Sigmoid colon (tissue), 6 donors: ENCODE measurements at regions not wholly inside any gene's neighbourhood (a gene's known extent, or its start where the extent isn't known, plus 50 kb on each side); places are given as distances from the start of the nearest gene placed in this dataset.

Experiments used
- DNase-seq: peaks from one replicate; pipeline ENCODE4 v3.0.0-alpha.2; 2019
- H3K27ac ChIP-seq, 4 donors: fragments of 200-600 bp; sonication (generic); one replicate each; pipeline ENCODE4 v1.5.1; 2016 to 2019; ENCODE audit warnings: mild to moderate bottlenecking in 1 of 4
- H3K27me3 ChIP-seq, 3 donors: fragments of 200-600 bp; sonication (generic); one replicate each; pipeline ENCODE4 v1.5.1; 2019; ENCODE audit warnings: mild to moderate bottlenecking in 1 of 3
- H3K36me3 ChIP-seq, 4 donors: fragments of 200-600 bp; sonication (generic); one replicate each; pipeline ENCODE4 v1.5.1; 2016 to 2019
- H3K4me1 ChIP-seq, 4 donors: fragments of 200-600 bp; sonication (generic); one replicate each; pipeline ENCODE4 v1.5.1; 2017 to 2019
- H3K4me3 ChIP-seq, 4 donors: fragments of 200-600 bp; sonication (generic); one replicate each; pipeline ENCODE4 v1.5.1; 2017 to 2019; ENCODE audit warnings: mild to moderate bottlenecking in 2 of 4, moderate library complexity in 1 of 4
- H3K9me3 ChIP-seq, 4 donors: fragments of 200-600 bp in 3 of 4; sonication (generic) in 3 of 4; one replicate each; pipeline versions ENCODE4 v1.5.1 to v1.6.1; 2013 to 2019
- EP300 ChIP-seq, 4 donors: sonication (generic); formaldehyde crosslinking; IDR thresholded peaks; one replicate each; pipeline ENCODE4 v1.6.1; 2017; ENCODE audit warnings: antibody characterized with exemption in 4 of 4
- POLR2A ChIP-seq, 2 donors: fragments of 450-650 bp; IDR thresholded peaks; one replicate each; pipeline ENCODE4 v1.6.1; 2016; ENCODE audit warnings: antibody characterized with exemption in 2 of 2, mild to moderate bottlenecking in 2 of 2, moderate library complexity in 2 of 2
- POLR2AphosphoS5 ChIP-seq, 4 donors: sonication (generic); formaldehyde crosslinking; IDR thresholded peaks; one replicate each; pipeline ENCODE4 v1.6.1; 2017; ENCODE audit warnings: antibody characterized with exemption in 4 of 4
- WGBS, 2 donors: extraction: QIAGEN DNeasy Blood & Tissue Kit; methylation state at CpG; one replicate each; pipeline ENCODE4 v1.1.7; 2013; 5-methylcytosine and 5-hydroxymethylcytosine counted together
- intact Hi-C: fragments of 100-400 bp; cut with DNase I; formaldehyde crosslinking; loops from one replicate; pipeline ENCODE4 v1.15.1; 2023
- TF ChIP-seq, protein P1 (sequence below), 4 experiments: fragments of 450-650 bp in 3 of 4; fragments of 200-600 bp in 1 of 4; IDR thresholded peaks; one replicate each; pipeline ENCODE4 v1.5.1; 2016 to 2019; ENCODE audit warnings: antibody characterized with exemption in 4 of 4, mild to moderate bottlenecking in 3 of 4, moderate library complexity in 2 of 4
- donor health status: healthy with polysubstance abuse.
- donor health status: healthy.

DNA sequence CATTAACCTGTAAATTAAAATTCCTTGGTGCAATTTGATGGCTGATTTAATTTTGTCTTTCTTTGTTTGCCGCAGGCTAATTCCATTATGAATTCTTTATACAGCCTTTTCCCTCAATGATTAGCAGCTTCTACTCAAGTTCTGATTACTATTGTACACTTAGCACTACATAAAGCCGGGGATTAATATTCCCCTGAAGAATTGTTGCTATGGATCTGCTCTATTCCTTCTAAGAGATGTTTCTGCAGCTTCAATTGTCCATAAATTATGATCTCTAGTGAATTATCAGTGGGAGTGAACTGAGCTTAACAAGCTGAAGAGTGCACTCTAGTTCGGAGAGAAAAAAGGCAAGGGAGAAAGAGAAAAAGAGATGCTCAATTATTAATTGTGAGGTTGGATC is 433.7 kb upstream of the SPRED2 start:
- Histone ChIP-seq H3K36me3 (no peaks in the 10 kb centered on the region), H3K4me1 (peaks cover 0 to 6% (median 0%) of the 10 kb centered on the region in 4 donors), H3K27me3 (no peaks in the 10 kb centered on the region), H3K27ac (no peak overlapping the region), H3K4me3 (no peak overlapping the region), H3K9me3 (no peaks in the 10 kb centered on the region)
- no peak for DNase-seq
- intact Hi-C loops = no loop called here
- no peak for TF ChIP-seq EP300 (IDR thresholded peaks at IDR 0.05)
- TF ChIP-seq POLR2AphosphoS5 (IDR thresholded peaks at IDR 0.05) = no peak
- TF ChIP-seq POLR2A (IDR thresholded peaks at IDR 0.05) = no peak
- 72 to 82% methylated on average over 3 of the region's 3 CpGs for WGBS, 2 donors

DNA sequence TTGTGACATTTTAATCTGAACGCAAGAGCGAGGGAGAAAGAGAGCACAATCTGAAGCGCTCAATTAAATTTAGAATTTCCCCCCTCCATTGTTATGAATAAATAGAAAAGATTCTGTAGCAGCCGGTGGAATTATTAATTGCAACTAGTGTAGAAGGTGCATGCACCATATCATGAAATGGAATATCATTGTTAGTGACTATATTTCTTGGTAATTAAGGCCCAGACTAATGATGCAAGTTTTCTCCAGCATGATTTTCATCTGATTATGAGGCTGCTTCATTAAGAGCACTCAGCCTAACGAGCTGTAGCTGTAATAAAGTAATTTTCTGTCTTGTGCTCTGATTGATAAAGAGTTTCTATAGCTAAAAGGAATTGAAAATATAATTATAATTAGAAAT is 432.2 kb upstream of the SPRED2 start:
- Histone ChIP-seq H3K27me3 (no peaks in the 10 kb centered on the region), H3K27ac (no peak overlapping the region), H3K9me3 (no peaks in the 10 kb centered on the region), H3K4me3 (no peak overlapping the region), H3K4me1 (peaks cover 0 to 6% (median 0%) of the 10 kb centered on the region in 4 donors), H3K36me3 (no peaks in the 10 kb centered on the region)
- no peak for DNase-seq
- TF ChIP-seq POLR2A (IDR thresholded peaks at IDR 0.05) = no peak
- TF ChIP-seq, protein P1, sequence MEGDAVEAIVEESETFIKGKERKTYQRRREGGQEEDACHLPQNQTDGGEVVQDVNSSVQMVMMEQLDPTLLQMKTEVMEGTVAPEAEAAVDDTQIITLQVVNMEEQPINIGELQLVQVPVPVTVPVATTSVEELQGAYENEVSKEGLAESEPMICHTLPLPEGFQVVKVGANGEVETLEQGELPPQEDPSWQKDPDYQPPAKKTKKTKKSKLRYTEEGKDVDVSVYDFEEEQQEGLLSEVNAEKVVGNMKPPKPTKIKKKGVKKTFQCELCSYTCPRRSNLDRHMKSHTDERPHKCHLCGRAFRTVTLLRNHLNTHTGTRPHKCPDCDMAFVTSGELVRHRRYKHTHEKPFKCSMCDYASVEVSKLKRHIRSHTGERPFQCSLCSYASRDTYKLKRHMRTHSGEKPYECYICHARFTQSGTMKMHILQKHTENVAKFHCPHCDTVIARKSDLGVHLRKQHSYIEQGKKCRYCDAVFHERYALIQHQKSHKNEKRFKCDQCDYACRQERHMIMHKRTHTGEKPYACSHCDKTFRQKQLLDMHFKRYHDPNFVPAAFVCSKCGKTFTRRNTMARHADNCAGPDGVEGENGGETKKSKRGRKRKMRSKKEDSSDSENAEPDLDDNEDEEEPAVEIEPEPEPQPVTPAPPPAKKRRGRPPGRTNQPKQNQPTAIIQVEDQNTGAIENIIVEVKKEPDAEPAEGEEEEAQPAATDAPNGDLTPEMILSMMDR (IDR thresholded peaks at IDR 0.05) = no peak
- no peak for TF ChIP-seq EP300 (IDR thresholded peaks at IDR 0.05)
- no peak for TF ChIP-seq POLR2AphosphoS5 (IDR thresholded peaks at IDR 0.05)
- WGBS, 2 donors = 78 to 89% methylated on average over 5 of the region's 5 CpGs
- intact Hi-C loops = no loop called here

DNA sequence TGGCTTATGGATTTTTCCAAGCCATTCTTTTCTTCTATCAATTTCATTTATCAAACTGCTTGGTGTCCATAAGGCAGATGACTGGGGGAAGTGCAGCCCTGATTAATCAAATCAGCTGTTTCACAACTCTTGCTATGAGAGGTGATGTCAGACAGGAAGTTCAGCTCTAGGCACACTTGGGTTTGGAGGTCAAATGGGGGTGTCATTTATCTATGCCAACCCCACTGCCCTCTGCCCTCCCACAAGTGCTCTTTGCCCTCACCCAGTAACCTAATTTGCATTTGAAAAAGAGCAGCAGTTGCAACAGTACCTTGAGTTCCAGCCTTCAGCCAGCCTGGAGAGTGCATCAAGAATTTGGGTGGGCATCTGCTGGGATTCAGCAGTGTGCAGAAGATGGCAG is 431.3 kb upstream of the SPRED2 start:
- no peaks in the 10 kb centered on the region for H3K36me3 ChIP-seq
- no peak for DNase-seq
- H3K27ac ChIP-seq = no peak overlapping the region
- no peak overlapping the region for H3K4me3 ChIP-seq
- H3K27me3 ChIP-seq = no peaks in the 10 kb centered on the region
- intact Hi-C loops = no loop called here
- H3K9me3 ChIP-seq = no peaks in the 10 kb centered on the region
- TF ChIP-seq POLR2AphosphoS5 (IDR thresholded peaks at IDR 0.05) (no peak), POLR2A (IDR thresholded peaks at IDR 0.05) (no peak), EP300 (IDR thresholded peaks at IDR 0.05) (no peak)
- TF ChIP-seq, protein P1 (IDR thresholded peaks at IDR 0.05) = no peak
- peaks cover 0 to 6% (median 0%) of the 10 kb centered on the region in 4 donors for H3K4me1 ChIP-seq

DNA sequence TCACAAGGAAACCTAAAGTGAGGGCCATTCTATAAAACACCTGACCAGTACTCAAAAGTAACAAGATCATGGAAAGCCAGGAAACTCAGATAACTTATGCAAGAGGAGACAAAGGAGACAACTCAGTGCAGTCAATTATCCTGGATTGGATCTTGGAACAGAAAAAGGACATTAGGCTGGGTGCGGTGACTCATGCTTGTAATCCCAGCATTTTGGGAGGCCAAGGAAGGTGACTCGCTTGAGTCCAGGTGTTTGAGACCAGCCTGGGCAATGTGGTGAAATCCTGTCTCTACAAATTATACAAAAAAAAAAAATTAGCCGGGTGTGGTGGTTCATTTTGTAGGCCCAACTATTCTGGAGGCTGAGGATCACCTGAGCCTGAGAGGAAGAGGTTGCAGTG is 424.5 kb upstream of the SPRED2 start:
- DNase-seq = no peak
- Histone ChIP-seq H3K4me3 (no peak overlapping the region), H3K36me3 (no peaks in the 10 kb centered on the region), H3K4me1 (no peaks in the 10 kb centered on the region), H3K9me3 (no peaks in the 10 kb centered on the region), H3K27ac (no peak overlapping the region), H3K27me3 (no peaks in the 10 kb centered on the region)
- intact Hi-C loops = no loop called here
- 80 to 94% methylated on average over 3 of the region's 3 CpGs for WGBS, 2 donors
- TF ChIP-seq POLR2A (IDR thresholded peaks at IDR 0.05) = no peak
- no peak for TF ChIP-seq POLR2AphosphoS5 (IDR thresholded peaks at IDR 0.05)
- TF ChIP-seq EP300 (IDR thresholded peaks at IDR 0.05) = no peak
- TF ChIP-seq, protein P1 (IDR thresholded peaks at IDR 0.05) = no peak

DNA sequence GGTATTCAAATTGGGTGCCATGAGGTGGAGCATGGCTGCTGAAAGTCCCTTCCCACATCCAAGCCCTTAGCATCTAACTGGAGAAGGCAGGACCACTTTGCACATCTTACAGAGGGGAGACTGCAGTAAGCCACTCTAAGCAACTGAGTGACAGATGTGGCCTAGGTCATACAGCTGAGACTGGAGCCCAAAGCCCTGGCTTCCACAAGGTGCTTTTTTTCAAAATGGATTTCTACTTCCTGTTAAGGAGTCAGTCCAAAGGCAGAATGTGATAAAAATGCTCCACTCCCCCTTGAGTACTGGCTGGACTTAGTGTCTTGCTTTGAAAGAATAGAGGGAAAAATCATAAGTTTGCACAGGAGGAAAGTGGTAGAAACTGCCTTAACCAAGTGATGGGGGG is 424.0 kb upstream of the SPRED2 start:
- no peak for TF ChIP-seq EP300 (IDR thresholded peaks at IDR 0.05)
- TF ChIP-seq POLR2AphosphoS5 (IDR thresholded peaks at IDR 0.05) = no peak
- no peak for TF ChIP-seq POLR2A (IDR thresholded peaks at IDR 0.05)
- TF ChIP-seq, protein P1 (IDR thresholded peaks at IDR 0.05) = no peak

More for the DNA sequence above, 424.0 kb upstream of the SPRED2 start:
- no peak overlapping the region for H3K27ac ChIP-seq
- no peak overlapping the region for H3K4me3 ChIP-seq
- DNase-seq = no peak
- H3K36me3 ChIP-seq = no peaks in the 10 kb centered on the region
- no peaks in the 10 kb centered on the region for H3K4me1 ChIP-seq
- no peaks in the 10 kb centered on the region for H3K27me3 ChIP-seq
- intact Hi-C loops = no loop called here
- H3K9me3 ChIP-seq = no peaks in the 10 kb centered on the region
